K562 (cell line): ENCODE measurements at regions not wholly inside any gene's neighbourhood (a gene's known extent, or its start where the extent isn't known, plus 50 kb on each side); places are given as distances from the start of the nearest gene placed in this dataset.

ENCODE experiments used
- CTCF ChIP-seq, 3 experiments: IDR thresholded peaks in 2 of 3; conservative IDR thresholded peaks in 1 of 3; 2 replicates each; pipeline ENCODE4 v1.5.1; 2011 to 2012; ENCODE audit warnings: low read length in 3 of 3, mild to moderate bottlenecking in 3 of 3, control low read depth in 2 of 3, improper control_type of control experiment in 1 of 3, inconsistent platforms in 1 of 3, low read depth in 1 of 3, mixed read lengths in 1 of 3, moderate library complexity in 1 of 3; ENCODE audit not compliant: insufficient read depth in 2 of 3
- HOMEZ ChIP-seq: fragments of 250-450 bp; sonication (Bioruptor Pico); IDR thresholded peaks from 2 replicates; pipeline ENCODE4 v1.4.0; 2020; ENCODE audit warnings: mild to moderate bottlenecking, moderate library complexity
- PHTF2 ChIP-seq: fragments of 250-450 bp; sonication (Bioruptor Pico); IDR thresholded peaks from 2 replicates; pipeline ENCODE4 v1.5.0; 2021; ENCODE audit warnings: mild to moderate bottlenecking
- SIN3A ChIP-seq, 2 experiments: fragments of 150-350 bp in 1 of 2; IDR thresholded peaks; 2 replicates each; pipeline ENCODE4 v1.6.1; 2011 to 2016; ENCODE audit warnings: borderline replicate concordance in 2 of 2, low read depth in 2 of 2, low read length in 2 of 2, mild to moderate bottlenecking in 2 of 2, moderate library complexity in 2 of 2; ENCODE audit not compliant: control insufficient read depth in 1 of 2
- TF ChIP-seq, protein P1 (sequence below): fragments of 200-800 bp; sonication (Bioruptor generic); IDR thresholded peaks from 2 replicates; pipeline ENCODE4 v1.6.1; 2017; ENCODE audit warnings: missing genetic modification characterization, missing compliant biosample characterization

- TF ChIP-seq CTCF (IDR thresholded peaks at IDR 0.05 in 2 of 3, conservative IDR thresholded peaks at IDR 0.05 in 1 of 3; ENCODE audit: insufficient read depth in 2 of 3, low read depth in 1 of 3, low read length in 3 of 3) (no peak), HOMEZ (CRISPR knock-in tag) (no peak), SIN3A (IDR thresholded peaks at IDR 0.05; ENCODE audit: borderline replicate concordance in 2 of 2, control insufficient read depth in 1 of 2, low read depth in 2 of 2, low read length in 2 of 2) (no peak), PHTF2 (CRISPR knock-in tag) (no peak)
- TF ChIP-seq, protein P1, sequence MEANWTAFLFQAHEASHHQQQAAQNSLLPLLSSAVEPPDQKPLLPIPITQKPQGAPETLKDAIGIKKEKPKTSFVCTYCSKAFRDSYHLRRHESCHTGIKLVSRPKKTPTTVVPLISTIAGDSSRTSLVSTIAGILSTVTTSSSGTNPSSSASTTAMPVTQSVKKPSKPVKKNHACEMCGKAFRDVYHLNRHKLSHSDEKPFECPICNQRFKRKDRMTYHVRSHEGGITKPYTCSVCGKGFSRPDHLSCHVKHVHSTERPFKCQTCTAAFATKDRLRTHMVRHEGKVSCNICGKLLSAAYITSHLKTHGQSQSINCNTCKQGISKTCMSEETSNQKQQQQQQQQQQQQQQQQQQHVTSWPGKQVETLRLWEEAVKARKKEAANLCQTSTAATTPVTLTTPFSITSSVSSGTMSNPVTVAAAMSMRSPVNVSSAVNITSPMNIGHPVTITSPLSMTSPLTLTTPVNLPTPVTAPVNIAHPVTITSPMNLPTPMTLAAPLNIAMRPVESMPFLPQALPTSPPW (CRISPR knock-in tag) = no peak
- TF ChIP-seq, all 486 proteins: peak for 0
Measured at GRCh38 chr13:62910541-62911060, 1495.0 kb upstream of the PCDH20 start (continued).
